Neural cell (in vitro differentiated cells): ENCODE measurements at regions not wholly inside any gene's neighbourhood (a gene's known extent, or its start where the extent isn't known, plus 50 kb on each side); places are given as distances from the start of the nearest gene placed in this dataset.

Experiments
- EZH2 ChIP-seq: fragments of 200-600, 300-800 bp; shearing (Covaris generic), sonication (generic); IDR thresholded peaks from 2 replicates; pipeline ENCODE4 v1.6.1; 2014; ENCODE audit warnings: antibody characterized with exemption, low read length, borderline replicate concordance, mild to moderate bottlenecking; ENCODE audit not compliant: insufficient read depth, poor library complexity, severe bottlenecking
- REST ChIP-seq: IDR thresholded peaks from 2 replicates; pipeline ENCODE4 v1.6.1; 2012; ENCODE audit warnings: borderline replicate concordance
- TF ChIP-seq, protein P1 (sequence below): fragments of 450-650 bp; IDR thresholded peaks from 2 replicates; pipeline ENCODE4 v1.5.1; 2014; ENCODE audit warnings: antibody characterized with exemption, mild to moderate bottlenecking, moderate library complexity; ENCODE audit not compliant: poor library complexity, severe bottlenecking

- TF ChIP-seq, protein P1, sequence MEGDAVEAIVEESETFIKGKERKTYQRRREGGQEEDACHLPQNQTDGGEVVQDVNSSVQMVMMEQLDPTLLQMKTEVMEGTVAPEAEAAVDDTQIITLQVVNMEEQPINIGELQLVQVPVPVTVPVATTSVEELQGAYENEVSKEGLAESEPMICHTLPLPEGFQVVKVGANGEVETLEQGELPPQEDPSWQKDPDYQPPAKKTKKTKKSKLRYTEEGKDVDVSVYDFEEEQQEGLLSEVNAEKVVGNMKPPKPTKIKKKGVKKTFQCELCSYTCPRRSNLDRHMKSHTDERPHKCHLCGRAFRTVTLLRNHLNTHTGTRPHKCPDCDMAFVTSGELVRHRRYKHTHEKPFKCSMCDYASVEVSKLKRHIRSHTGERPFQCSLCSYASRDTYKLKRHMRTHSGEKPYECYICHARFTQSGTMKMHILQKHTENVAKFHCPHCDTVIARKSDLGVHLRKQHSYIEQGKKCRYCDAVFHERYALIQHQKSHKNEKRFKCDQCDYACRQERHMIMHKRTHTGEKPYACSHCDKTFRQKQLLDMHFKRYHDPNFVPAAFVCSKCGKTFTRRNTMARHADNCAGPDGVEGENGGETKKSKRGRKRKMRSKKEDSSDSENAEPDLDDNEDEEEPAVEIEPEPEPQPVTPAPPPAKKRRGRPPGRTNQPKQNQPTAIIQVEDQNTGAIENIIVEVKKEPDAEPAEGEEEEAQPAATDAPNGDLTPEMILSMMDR, result no peak
- TF ChIP-seq EZH2, result no peak
- TF ChIP-seq REST, result no peak
Measured at GRCh38 chr22:47286590-47286989, 524.1 kb downstream of the TBC1D22A start.
